C4-2B (cell line): ENCODE measurements at regions not wholly inside any gene's neighbourhood (a gene's known extent, or its start where the extent isn't known, plus 50 kb on each side); places are given as distances from the start of the nearest gene placed in this dataset.
"Not testable (repeated sequence)": the region's sequence is repeated elsewhere in the genome, so short reads cannot be mapped to it uniquely, and the experiment has no call there.

Experiments used
- H3K27ac ChIP-seq: fragments of 450-650 bp; 2 replicates; pipeline ENCODE4 v1.5.1; 2017
- ZFX ChIP-seq: fragments of 450-650 bp; IDR thresholded peaks from 2 replicates; pipeline ENCODE4 v1.6.1; 2017
- TF ChIP-seq, protein P1 (sequence below): fragments of 450-650 bp; conservative IDR thresholded peaks from 2 replicates; pipeline ENCODE4 v1.5.1; 2017; ENCODE audit warnings: mild to moderate bottlenecking

- no peak for TF ChIP-seq ZFX
- TF ChIP-seq, protein P1, sequence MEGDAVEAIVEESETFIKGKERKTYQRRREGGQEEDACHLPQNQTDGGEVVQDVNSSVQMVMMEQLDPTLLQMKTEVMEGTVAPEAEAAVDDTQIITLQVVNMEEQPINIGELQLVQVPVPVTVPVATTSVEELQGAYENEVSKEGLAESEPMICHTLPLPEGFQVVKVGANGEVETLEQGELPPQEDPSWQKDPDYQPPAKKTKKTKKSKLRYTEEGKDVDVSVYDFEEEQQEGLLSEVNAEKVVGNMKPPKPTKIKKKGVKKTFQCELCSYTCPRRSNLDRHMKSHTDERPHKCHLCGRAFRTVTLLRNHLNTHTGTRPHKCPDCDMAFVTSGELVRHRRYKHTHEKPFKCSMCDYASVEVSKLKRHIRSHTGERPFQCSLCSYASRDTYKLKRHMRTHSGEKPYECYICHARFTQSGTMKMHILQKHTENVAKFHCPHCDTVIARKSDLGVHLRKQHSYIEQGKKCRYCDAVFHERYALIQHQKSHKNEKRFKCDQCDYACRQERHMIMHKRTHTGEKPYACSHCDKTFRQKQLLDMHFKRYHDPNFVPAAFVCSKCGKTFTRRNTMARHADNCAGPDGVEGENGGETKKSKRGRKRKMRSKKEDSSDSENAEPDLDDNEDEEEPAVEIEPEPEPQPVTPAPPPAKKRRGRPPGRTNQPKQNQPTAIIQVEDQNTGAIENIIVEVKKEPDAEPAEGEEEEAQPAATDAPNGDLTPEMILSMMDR, result no peak
- H3K27ac ChIP-seq, result peak overlapping the region; percentile 44
Measured at GRCh38 chr5:142529626-142530278, 156.1 kb downstream of the FGF1 start.

DNA sequence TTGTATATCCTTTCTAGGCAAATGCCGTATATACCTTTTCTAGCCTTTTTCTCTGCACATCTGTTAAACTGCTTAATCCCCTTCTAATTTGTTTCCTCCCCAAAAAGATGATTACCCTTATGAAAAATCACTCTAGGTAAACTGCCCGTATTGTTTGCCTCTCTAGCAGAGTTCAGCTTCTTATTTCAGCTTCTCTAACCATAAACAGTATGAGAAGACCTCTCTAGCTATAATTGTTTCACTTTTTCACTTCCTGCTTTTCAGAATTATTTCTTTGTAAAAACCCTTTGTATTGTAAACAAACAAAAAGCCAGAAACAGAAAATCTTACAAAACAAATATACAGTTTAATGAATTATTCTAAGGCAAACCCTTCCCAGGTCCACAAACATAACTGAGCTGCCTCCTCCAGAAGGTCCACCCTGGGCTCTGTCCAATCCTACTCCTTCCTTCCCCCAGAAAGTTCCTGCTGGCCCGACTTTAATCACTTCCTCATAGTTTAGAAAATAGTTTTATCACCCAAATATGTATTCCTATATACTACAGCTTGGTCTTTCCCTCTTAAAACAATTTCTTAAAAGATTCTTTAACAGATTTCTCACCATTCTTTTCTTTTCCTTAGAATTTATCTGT lies 158.1 kb downstream of the FGF1 start:
- no peak overlapping the region for H3K27ac ChIP-seq
- TF ChIP-seq, protein P1, result no peak
- no peak for TF ChIP-seq ZFX

DNA sequence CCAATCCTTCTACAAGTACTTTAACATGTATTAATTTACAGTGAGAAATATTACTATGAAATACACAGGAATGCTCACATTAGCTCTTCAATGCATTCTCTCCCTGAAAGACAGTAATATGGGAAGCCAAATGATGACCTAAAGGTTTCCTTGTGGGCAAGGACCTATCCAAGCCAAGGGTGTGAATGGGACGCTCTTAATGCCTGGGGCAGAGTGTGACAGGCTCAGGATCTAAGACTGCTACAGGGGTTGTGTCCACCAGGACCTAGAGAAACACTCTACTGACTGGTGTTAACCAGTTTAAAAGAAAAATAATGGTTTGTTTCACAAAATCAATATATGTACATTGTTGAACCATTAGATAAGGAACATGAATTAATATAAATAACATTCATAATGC lies 158.7 kb downstream of the FGF1 start:
- TF ChIP-seq ZFX, result no peak
- TF ChIP-seq, protein P1, result no peak
- H3K27ac ChIP-seq, result no peak overlapping the region

DNA sequence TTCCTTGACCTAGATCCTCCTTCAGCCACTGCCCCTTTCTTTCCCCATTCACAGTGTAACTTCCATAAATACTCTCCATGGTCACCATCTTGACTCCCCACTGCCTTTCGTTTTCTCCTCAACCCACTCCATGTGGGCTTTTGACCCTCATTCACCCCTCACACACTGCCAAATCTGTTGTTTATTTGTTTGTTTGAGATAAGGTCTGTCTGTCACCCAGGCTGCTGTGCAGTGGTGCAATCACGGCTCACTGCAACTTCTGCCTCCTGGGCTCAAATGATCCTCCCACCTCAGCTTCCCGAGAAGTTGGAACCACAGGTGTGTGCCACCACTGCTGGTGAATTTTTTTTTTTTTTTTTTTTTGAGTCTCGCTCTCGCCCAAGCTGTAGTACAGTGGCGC lies 162.9 kb downstream of the FGF1 start:
- no peak overlapping the region for H3K27ac ChIP-seq
- TF ChIP-seq ZFX, result no peak
- TF ChIP-seq, protein P1, result no peak

GRCh38 chr5:142521706-142522105 lies 164.2 kb downstream of the FGF1 start:
- no peak for TF ChIP-seq ZFX
- TF ChIP-seq, protein P1, result no peak
- no peak overlapping the region for H3K27ac ChIP-seq

- no peak for TF ChIP-seq ZFX
- TF ChIP-seq, protein P1, result no peak
- no peak overlapping the region for H3K27ac ChIP-seq
Measured at GRCh38 chr5:142520885-142521284, 165.0 kb downstream of the FGF1 start.

GRCh38 chr5:142519913-142520312 lies 166.0 kb downstream of the FGF1 start:
- H3K27ac ChIP-seq, result not testable (repeated sequence)

DNA sequence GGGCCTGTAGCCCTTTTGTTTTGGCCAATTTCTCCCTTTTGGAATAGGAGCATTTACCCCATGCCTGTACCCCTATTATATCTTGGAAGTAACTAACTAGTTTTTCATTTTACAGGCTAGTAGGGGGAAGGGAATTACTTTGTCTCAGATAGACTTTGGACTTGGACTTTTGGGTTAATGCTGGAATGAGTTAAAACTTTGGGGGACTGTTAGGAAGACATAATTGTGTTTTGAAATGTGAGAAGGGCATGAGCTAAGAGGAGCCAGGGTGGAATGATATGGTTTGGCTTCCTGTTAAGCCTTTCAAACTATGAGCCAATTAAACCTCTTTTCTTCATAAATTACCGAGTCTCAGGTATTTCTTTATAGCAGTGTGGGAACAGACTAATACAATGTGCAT lies 168.1 kb downstream of the FGF1 start:
- no peak overlapping the region for H3K27ac ChIP-seq
- TF ChIP-seq ZFX, result no peak
- TF ChIP-seq, protein P1, result no peak
